ENCODE measurements at regions not wholly inside any gene's neighbourhood (a gene's known extent, or its start where the extent isn't known, plus 50 kb on each side); places are given as distances from the start of the nearest gene placed in this dataset.
"Not testable (repeated sequence)": the region's sequence is repeated elsewhere in the genome, so short reads cannot be mapped to it uniquely, and the experiment has no call there.

- not testable (repeated sequence) for TF ChIP-seq TAF1 (IDR thresholded peaks at IDR 0.05; ENCODE audit: borderline replicate concordance, low read depth, low read length); POLR2AphosphoS5 (IDR thresholded peaks at IDR 0.05; ENCODE audit: low read depth, low read length); POLR2A (IDR thresholded peaks at IDR 0.05; ENCODE audit: low read depth, low read length)
Observed at GRCh38 chr10:85410586-85410985, 956.0 kb downstream of the GRID1 start.

All from GM12892 (cell line).